SK-N-SH (cell line): ENCODE measurements at regions not wholly inside any gene's neighbourhood (a gene's known extent, or its start where the extent isn't known, plus 50 kb on each side); places are given as distances from the start of the nearest gene placed in this dataset.

Source experiments
- CTCF ChIP-seq: fragments of 200-600 bp; sonication (generic); IDR thresholded peaks from 2 replicates; pipeline ENCODE4 v1.6.1; 2017; ENCODE audit warnings: antibody characterized with exemption, mild to moderate bottlenecking, moderate library complexity
- MAX ChIP-seq: IDR thresholded peaks from 2 replicates; pipeline ENCODE4 v1.4.0; 2012; ENCODE audit warnings: low read depth
- MXI1 ChIP-seq: IDR thresholded peaks from 2 replicates; pipeline ENCODE4 v1.6.1; 2012; ENCODE audit warnings: mild to moderate bottlenecking, low read depth, low read length, improper control_type of control experiment
- TAF1 ChIP-seq: IDR thresholded peaks from 2 replicates; pipeline ENCODE4 v1.6.1; 2012; ENCODE audit warnings: low read depth, mild to moderate bottlenecking, low read length, moderate library complexity, borderline replicate concordance

GRCh38 chr18:61136711-61137251, 196.4 kb upstream of the CDH20 start:
- no peak for TF ChIP-seq CTCF
- TF ChIP-seq MXI1: no peak
- no peak for TF ChIP-seq MAX
- no peak for TF ChIP-seq TAF1
